Lung (tissue), 11 donors: ENCODE measurements at regions not wholly inside any gene's neighbourhood (a gene's known extent, or its start where the extent isn't known, plus 50 kb on each side); places are given as distances from the start of the nearest gene placed in this dataset.

ENCODE experiments used
- ATAC-seq: fragments of 200-7000 bp; cut with Tn5 transposase; one replicate; pipeline ENCODE4 v1.9.1; 2020; ENCODE audit warnings: moderate number of reproducible peaks; ENCODE audit not compliant: insufficient read depth, low FRiP score
- DNase-seq, 3 donors: peaks; one replicate each; pipeline ENCODE4 v3.0.0-alpha.2; 2013 to 2017
- H3K27ac ChIP-seq, 2 donors: one replicate each; pipeline ENCODE4 v1.5.1; 2013; ENCODE audit warnings: mild to moderate bottlenecking in 2 of 2, moderate library complexity in 2 of 2, control low read depth in 1 of 2, inconsistent platforms in 1 of 2, low read depth in 1 of 2, low read length in 1 of 2
- H3K27me3 ChIP-seq, 3 donors: one replicate each; pipeline ENCODE4 v1.5.1; 2013; ENCODE audit warnings: low read length in 2 of 3; ENCODE audit not compliant: control insufficient read depth in 3 of 3, insufficient read depth in 3 of 3
- H3K36me3 ChIP-seq, 4 donors: one replicate each; pipeline ENCODE4 v1.5.1; 2013; ENCODE audit warnings: low read length in 4 of 4, mild to moderate bottlenecking in 1 of 4, moderate library complexity in 1 of 4; ENCODE audit not compliant: control insufficient read depth in 4 of 4, insufficient read depth in 4 of 4
- H3K4me1 ChIP-seq, 5 donors: one replicate each; pipeline ENCODE4 v1.5.1; 2013; ENCODE audit warnings: low read length in 5 of 5, mild to moderate bottlenecking in 2 of 5, moderate library complexity in 1 of 5; ENCODE audit not compliant: control insufficient read depth in 5 of 5, insufficient read depth in 5 of 5
- H3K4me3 ChIP-seq: one replicate; pipeline ENCODE4 v1.5.1; 2013; ENCODE audit warnings: mild to moderate bottlenecking, control low read depth, moderate library complexity
- H3K9ac ChIP-seq, 2 donors: one replicate each; pipeline ENCODE4 v1.5.1; 2013; ENCODE audit warnings: low read length in 2 of 2, control low read depth in 1 of 2; ENCODE audit not compliant: insufficient read depth in 1 of 2
- H3K9me3 ChIP-seq, 4 donors: one replicate each; pipeline ENCODE4 v1.5.1; 2013; ENCODE audit warnings: low read length in 3 of 4, mild to moderate bottlenecking in 1 of 4, moderate library complexity in 1 of 4; ENCODE audit not compliant: control insufficient read depth in 4 of 4, insufficient read depth in 3 of 4
- WGBS, 2 donors: extraction: QIAGEN DNeasy Blood & Tissue Kit; methylation state at CpG; one replicate each; pipeline ENCODE4 v1.1.7; 2013; 5-methylcytosine and 5-hydroxymethylcytosine counted together
- TF ChIP-seq, protein P1 (sequence below): IDR thresholded peaks from 2 replicates; pipeline ENCODE4 v1.5.1; 2012; ENCODE audit warnings: mild to moderate bottlenecking; ENCODE audit errors: control extremely low read depth, extremely low read depth
- donor health status: control.
- donor health status: control.
- donor health status: Bipolar disorder and iron deficiency.
- donor health status: healthy.
- donor health status: DM: yes; HTN: yes; CAD: no.

DNA sequence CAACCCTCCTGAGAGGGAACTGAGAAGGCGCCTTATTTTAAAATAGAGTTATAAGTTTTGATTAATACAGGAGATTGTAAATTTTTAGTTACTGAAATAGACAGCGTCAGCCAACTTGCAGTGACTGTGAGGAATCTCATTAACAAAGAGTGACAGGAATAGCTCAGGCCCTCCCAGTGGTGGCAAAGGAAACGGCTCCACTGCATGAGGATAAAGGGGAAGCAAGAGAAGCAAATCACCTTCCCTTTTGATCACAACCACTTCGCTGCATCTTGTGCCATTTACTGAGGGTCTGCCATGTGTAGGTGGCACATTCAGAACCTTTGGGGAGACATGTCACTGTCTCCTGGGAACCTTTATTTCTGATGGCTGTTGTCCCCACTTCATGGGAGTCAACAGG, 612.4 kb upstream of the RAB6C start:
- TF ChIP-seq, protein P1, sequence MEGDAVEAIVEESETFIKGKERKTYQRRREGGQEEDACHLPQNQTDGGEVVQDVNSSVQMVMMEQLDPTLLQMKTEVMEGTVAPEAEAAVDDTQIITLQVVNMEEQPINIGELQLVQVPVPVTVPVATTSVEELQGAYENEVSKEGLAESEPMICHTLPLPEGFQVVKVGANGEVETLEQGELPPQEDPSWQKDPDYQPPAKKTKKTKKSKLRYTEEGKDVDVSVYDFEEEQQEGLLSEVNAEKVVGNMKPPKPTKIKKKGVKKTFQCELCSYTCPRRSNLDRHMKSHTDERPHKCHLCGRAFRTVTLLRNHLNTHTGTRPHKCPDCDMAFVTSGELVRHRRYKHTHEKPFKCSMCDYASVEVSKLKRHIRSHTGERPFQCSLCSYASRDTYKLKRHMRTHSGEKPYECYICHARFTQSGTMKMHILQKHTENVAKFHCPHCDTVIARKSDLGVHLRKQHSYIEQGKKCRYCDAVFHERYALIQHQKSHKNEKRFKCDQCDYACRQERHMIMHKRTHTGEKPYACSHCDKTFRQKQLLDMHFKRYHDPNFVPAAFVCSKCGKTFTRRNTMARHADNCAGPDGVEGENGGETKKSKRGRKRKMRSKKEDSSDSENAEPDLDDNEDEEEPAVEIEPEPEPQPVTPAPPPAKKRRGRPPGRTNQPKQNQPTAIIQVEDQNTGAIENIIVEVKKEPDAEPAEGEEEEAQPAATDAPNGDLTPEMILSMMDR: no peak
- no peak for ATAC-seq
- no peak for DNase-seq
- Histone ChIP-seq H3K9me3 (peaks cover 0 to 2% (median 0%) of the 10 kb centered on the region in 4 donors), H3K4me3 (no peak overlapping the region), H3K27me3 (no peaks in the 10 kb centered on the region), H3K27ac (no peak overlapping the region), H3K36me3 (no peaks in the 10 kb centered on the region), H3K4me1 (no peaks in the 10 kb centered on the region), H3K9ac (no peak overlapping the region)
- WGBS, 2 donors: 72 to 76% methylated on average over 4 of the region's 4 CpGs

DNA sequence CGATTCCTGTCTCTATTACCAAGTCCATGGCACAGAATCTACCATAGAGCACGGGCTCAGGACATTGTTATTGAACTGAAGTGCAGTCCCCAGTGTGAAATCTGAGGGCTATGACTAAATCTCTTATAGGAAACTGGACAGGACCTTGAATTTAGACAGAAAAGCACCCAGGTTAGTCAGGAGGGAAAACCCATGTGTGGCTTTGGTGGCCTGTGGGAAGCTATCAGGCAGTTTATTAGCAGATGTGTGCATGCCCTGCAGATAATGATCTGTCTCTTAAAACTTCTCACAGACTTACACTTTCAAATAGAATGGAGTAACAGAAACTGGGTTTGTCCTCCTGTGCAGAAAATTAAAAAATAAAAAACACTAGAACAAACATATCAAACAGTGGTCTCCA, 610.0 kb upstream of the RAB6C start:
- H3K4me3 ChIP-seq: no peak overlapping the region
- WGBS, 2 donors: 89 to 92% methylated on average over 2 of the region's 2 CpGs
- no peak for DNase-seq
- TF ChIP-seq, protein P1: no peak
- H3K36me3 ChIP-seq: no peaks in the 10 kb centered on the region
- H3K27ac ChIP-seq: no peak overlapping the region
- no peaks in the 10 kb centered on the region for H3K27me3 ChIP-seq
- H3K9me3 ChIP-seq: peaks cover 0 to 2% (median 0%) of the 10 kb centered on the region in 4 donors
- H3K9ac ChIP-seq: no peak overlapping the region
- no peaks in the 10 kb centered on the region for H3K4me1 ChIP-seq
- ATAC-seq: no peak

DNA sequence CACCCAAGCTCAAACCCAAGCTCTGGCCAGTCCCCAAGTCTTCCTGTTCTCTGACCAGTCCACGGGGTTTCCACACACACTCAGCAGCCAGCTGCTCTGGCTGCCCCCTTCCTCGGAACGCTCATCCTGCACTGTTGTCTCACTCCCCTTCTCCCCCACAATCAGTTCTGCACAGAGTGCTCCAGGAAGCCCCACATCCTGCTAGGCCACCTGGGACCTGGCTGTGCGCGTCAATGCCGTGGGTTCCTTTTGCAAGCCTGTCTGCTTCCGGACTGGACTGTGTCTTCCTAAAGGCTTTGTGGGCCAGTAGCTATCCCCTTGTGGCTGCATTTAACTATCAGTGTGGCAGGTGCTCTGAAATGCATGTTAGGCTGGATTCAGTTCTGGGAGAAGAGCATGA, 605.0 kb upstream of the RAB6C start:
- WGBS, 2 donors: 74 to 75% methylated on average over 7 of the region's 7 CpGs
- Histone ChIP-seq H3K36me3 (no peaks in the 10 kb centered on the region), H3K4me3 (no peak overlapping the region), H3K27ac (no peak overlapping the region), H3K4me1 (no peaks in the 10 kb centered on the region), H3K9me3 (no peaks in the 10 kb centered on the region), H3K9ac (no peak overlapping the region), H3K27me3 (no peaks in the 10 kb centered on the region)
- ATAC-seq: no peak
- TF ChIP-seq, protein P1: no peak
- DNase-seq: no peak
